A549 (cell line): ENCODE measurements at regions not wholly inside any gene's neighbourhood (a gene's known extent, or its start where the extent isn't known, plus 50 kb on each side); places are given as distances from the start of the nearest gene placed in this dataset.

Experiments
- ATAC-seq, 2 experiments: fragments of 200-7000 bp in 1 of 2; fragments of >200 bp in 1 of 2; cut with Nextera tagmentation in 1 of 2; cut with Tn5 transposase in 1 of 2; 3 replicates each; pipeline versions ENCODE4 v1.8.0 to v1.9.1; 2018 to 2020; ENCODE audit warnings: mild to moderate bottlenecking in 1 of 2, moderate library complexity in 1 of 2
- CTCF ChIA-PET: fragments of 300-600 bp; sonication (Branson Sonifier 250); formaldehyde crosslinking; extraction: SDS; loops from one replicate; lab custom pipeline; 2021; ENCODE audit warnings: antibody characterized with exemption, inconsistent platforms; lab: Yijun Ruan, JAX
- POLR2A ChIA-PET: fragments of 350-600 bp; formaldehyde crosslinking; extraction: SDS; loops from one replicate; lab custom pipeline; 2021; ENCODE audit warnings: antibody characterized with exemption, inconsistent platforms; lab: Yijun Ruan, JAX
- DNase-seq, 2 experiments: peaks; one replicate each; pipeline versions ENCODE4 v3.0.0 to v3.0.0-alpha.2; 2011 to 2016; ENCODE audit warnings: low read depth in 1 of 2, low spot score in 1 of 2
- FAIRE-seq: peaks from 2 replicates; lab custom pipeline; 2011; peaks lifted over from hg19 to GRCh38; lab: Jason Lieb, UNC
- H3K27ac ChIP-seq, 2 experiments: fragments of >200 bp; sonication (Bioruptor Twin); formaldehyde crosslinking; 3 replicates each; pipeline ENCODE4 v1.5.1; 2016 to 2017
- H3K4me1 ChIP-seq: fragments of >200 bp; sonication (Bioruptor Twin); formaldehyde crosslinking; 3 replicates; pipeline ENCODE4 v1.6.1; 2016
- H3K4me2 ChIP-seq: fragments of >200 bp; sonication (Bioruptor Twin); formaldehyde crosslinking; 3 replicates; pipeline ENCODE4 v1.6.1; 2016
- H3K4me3 ChIP-seq: fragments of >200 bp; sonication (Bioruptor Twin); formaldehyde crosslinking; 3 replicates; pipeline ENCODE4 v1.5.1; 2016
- H3K9me3 ChIP-seq: fragments of >200 bp; sonication (Bioruptor Twin); formaldehyde crosslinking; 3 replicates; pipeline ENCODE4 v1.6.1; 2016
- CEBPB ChIP-seq, 2 experiments: fragments of >200 bp in 1 of 2; sonication (Bioruptor Twin) in 1 of 2; formaldehyde crosslinking in 1 of 2; IDR thresholded peaks; 2 replicates each; pipeline ENCODE4 v1.6.1; 2012 to 2016
- CHD2 ChIP-seq: fragments of 150-350 bp; IDR thresholded peaks from 2 replicates; pipeline ENCODE4 v1.6.1; 2014; ENCODE audit warnings: low read length; ENCODE audit not compliant: partially characterized antibody
- CHD4 ChIP-seq: fragments of 200-600 bp; sonication (generic); IDR thresholded peaks from 2 replicates; pipeline ENCODE4 v1.6.1; 2016; ENCODE audit warnings: antibody characterized with exemption, mild to moderate bottlenecking, borderline replicate concordance
- EP300 ChIP-seq, 2 experiments: fragments of >200 bp; sonication (Bioruptor Twin); formaldehyde crosslinking; IDR thresholded peaks; 2 replicates in 1 of 2; 3 replicates in 1 of 2; pipeline ENCODE4 v1.6.1; 2016 to 2017
- ESRRA ChIP-seq: fragments of 150-350 bp; IDR thresholded peaks from 2 replicates; pipeline ENCODE4 v1.6.1; 2014; ENCODE audit warnings: mild to moderate bottlenecking, low read length, borderline replicate concordance
- FOSB ChIP-seq: fragments of 250-450 bp; sonication (Bioruptor Pico); IDR thresholded peaks from 2 replicates; pipeline ENCODE4 v1.5.0; 2020; ENCODE audit warnings: mild to moderate bottlenecking, moderate library complexity
- FOSL2 ChIP-seq, 2 experiments: fragments of 450-650 bp in 1 of 2; fragments of >200 bp in 1 of 2; sonication (Bioruptor Twin) in 1 of 2; formaldehyde crosslinking; IDR thresholded peaks; 2 replicates each; pipeline versions ENCODE4 v1.5.0 to v1.6.1; 2016 to 2020; ENCODE audit warnings: mild to moderate bottlenecking in 1 of 2, moderate library complexity in 1 of 2
- GATA3 ChIP-seq: IDR thresholded peaks from 2 replicates; pipeline ENCODE4 v1.6.1; 2012; ENCODE audit warnings: borderline replicate concordance
- HDAC2 ChIP-seq: fragments of 200-600 bp; sonication (generic); IDR thresholded peaks from 2 replicates; pipeline ENCODE4 v1.6.1; 2016
- HEYL ChIP-seq: fragments of 250-450 bp; sonication (Bioruptor Pico); IDR thresholded peaks from 2 replicates; pipeline ENCODE4 v1.8.0; 2021; ENCODE audit warnings: mild to moderate bottlenecking, moderate library complexity
- HOXB13 ChIP-seq: fragments of 250-450 bp; sonication (Bioruptor Pico); IDR thresholded peaks from 2 replicates; pipeline ENCODE4 v1.5.0; 2020; ENCODE audit warnings: low read depth, mild to moderate bottlenecking, moderate library complexity
- JUN ChIP-seq, 2 experiments: fragments of >200 bp; sonication (Bioruptor Twin); formaldehyde crosslinking; IDR thresholded peaks; 2 replicates in 1 of 2; 3 replicates in 1 of 2; pipeline ENCODE4 v1.6.1; 2016 to 2017
- JUNB ChIP-seq: fragments of >200 bp; sonication (Bioruptor Twin); formaldehyde crosslinking; IDR thresholded peaks from 2 replicates; pipeline ENCODE4 v1.6.1; 2016
- KDM1A ChIP-seq: fragments of 200-600 bp; sonication (generic); IDR thresholded peaks from 2 replicates; pipeline ENCODE4 v1.6.1; 2016; ENCODE audit warnings: low read depth, mild to moderate bottlenecking
- MYC ChIP-seq: IDR thresholded peaks from 2 replicates; pipeline ENCODE4 v1.6.1; 2012; ENCODE audit warnings: mild to moderate bottlenecking, inconsistent platforms, low read length, improper control_type of control experiment, borderline replicate concordance
- POLR2A ChIP-seq: IDR thresholded peaks from 2 replicates; pipeline ENCODE4 v1.6.1; 2012; ENCODE audit warnings: mild to moderate bottlenecking, low read length
- RAD21 ChIP-seq, 2 experiments: fragments of >200 bp in 1 of 2; sonication (Bioruptor Twin) in 1 of 2; formaldehyde crosslinking in 1 of 2; IDR thresholded peaks in 1 of 2; conservative IDR thresholded peaks in 1 of 2; 2 replicates in 1 of 2; 3 replicates in 1 of 2; pipeline ENCODE4 v1.6.1; 2012 to 2018; ENCODE audit warnings: inconsistent platforms in 1 of 2
- RARB ChIP-seq: fragments of 250-450 bp; sonication (Bioruptor Pico); IDR thresholded peaks from 2 replicates; pipeline ENCODE4 v1.8.0; 2021; ENCODE audit warnings: mild to moderate bottlenecking, moderate library complexity
- SMC3 ChIP-seq: fragments of >200 bp; sonication (Bioruptor Twin); formaldehyde crosslinking; IDR thresholded peaks from 3 replicates; pipeline ENCODE4 v1.6.1; 2018; ENCODE audit warnings: inconsistent platforms
- SREBF2 ChIP-seq: fragments of 450-650 bp; IDR thresholded peaks from 2 replicates; pipeline ENCODE4 v1.6.1; 2014; ENCODE audit warnings: mild to moderate bottlenecking, moderate library complexity
- TFCP2L1 ChIP-seq: fragments of 250-450 bp; sonication (Bioruptor Pico); IDR thresholded peaks from 2 replicates; pipeline ENCODE4 v1.5.0; 2021; ENCODE audit warnings: mild to moderate bottlenecking
- ZFP36 ChIP-seq: fragments of 450-650 bp; IDR thresholded peaks from 2 replicates; pipeline ENCODE4 v1.6.1; 2014; ENCODE audit warnings: borderline replicate concordance; ENCODE audit not compliant: partially characterized antibody
- ZNF302 ChIP-seq: fragments of 250-450 bp; sonication (Bioruptor Pico); IDR thresholded peaks from 2 replicates; pipeline ENCODE4 v1.9.0; 2021; ENCODE audit warnings: inconsistent platforms, mild to moderate bottlenecking, moderate library complexity
- ZSCAN20 ChIP-seq: fragments of 250-450 bp; sonication (Bioruptor Pico); IDR thresholded peaks from 2 replicates; pipeline ENCODE4 v1.8.0; 2022; ENCODE audit warnings: mild to moderate bottlenecking, moderate library complexity
- WGBS: methylation state at CpG from one replicate; pipeline ENCODE4 v1.1.6; 2017; ENCODE audit errors: missing lambda C conversion rate; 5-methylcytosine and 5-hydroxymethylcytosine counted together
- TF ChIP-seq, protein P1 (sequence below): fragments of >200 bp; sonication (Bioruptor Twin); formaldehyde crosslinking; IDR thresholded peaks from 3 replicates; pipeline ENCODE4 v1.6.1; 2016
- TF ChIP-seq, protein P2 (sequence below): IDR thresholded peaks from 2 replicates; pipeline ENCODE4 v1.6.1; 2012
- TF ChIP-seq, protein P3 (sequence below): IDR thresholded peaks from 2 replicates; pipeline ENCODE4 v1.6.1; 2012; ENCODE audit warnings: low read depth, borderline replicate concordance
- TF ChIP-seq, protein P4 (sequence below): fragments of >200 bp; sonication (Bioruptor Twin); formaldehyde crosslinking; IDR thresholded peaks from 3 replicates; pipeline ENCODE4 v1.5.1; 2016
- TF ChIP-seq, protein P5 (sequence below): IDR thresholded peaks from 2 replicates; pipeline ENCODE4 v1.6.1; 2012

DNA sequence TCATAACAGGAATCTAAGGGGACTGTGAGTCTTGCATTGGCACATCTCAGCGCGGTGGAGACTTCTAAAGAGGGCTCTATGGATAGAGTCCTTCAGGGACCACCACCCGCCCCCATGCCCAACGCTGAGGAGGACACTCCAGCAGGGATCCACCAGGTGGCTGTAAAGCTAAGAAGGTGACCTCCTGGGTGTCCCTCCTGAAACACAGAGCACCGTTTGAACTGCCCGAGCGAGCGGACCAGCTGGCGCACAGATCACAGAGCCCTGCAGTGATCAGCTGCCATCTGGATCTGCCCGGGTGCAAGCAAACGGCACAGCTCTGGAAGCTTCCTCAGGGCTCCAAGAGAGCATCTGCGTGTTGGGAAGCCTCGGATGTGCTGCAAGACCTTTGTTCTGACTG, 51.3 kb upstream of the LYST start:
- Histone ChIP-seq H3K4me1 (peaks cover 56% of the 10 kb centered on the region), H3K27ac (peak overlapping the region; percentile 78 to 87), H3K4me2 (peak overlapping the region; percentile 58), H3K9me3 (no peaks in the 10 kb centered on the region), H3K4me3 (no peak overlapping the region)
- peak in 1 of 2 experiments; percentile 17; a peak in 2 of 6 replicates for ATAC-seq
- DNase-seq: no peak
- ChIA-PET POLR2A (interaction anchor here (1.2 to 1.4 kb wide), 5 partner anchors 9 to 413 kb away, joined by 7 to 21 read pairs (median 12); partner anchors contain the start of genes B3GALNT2 and LYST), CTCF (interaction anchor here (1.0 to 5.6 kb wide), 8 partner anchors 10 to 404 kb away, joined by 3 to 35 read pairs (median 4); partner anchors contain the start of gene LYST)
- FAIRE-seq: no peak
- TF ChIP-seq JUN (IDR thresholded peaks at IDR 0.05): no peak
- TF ChIP-seq KDM1A: no peak
- TF ChIP-seq HDAC2: no peak
- TF ChIP-seq TFCP2L1 (CRISPR knock-in tag): no peak
- no peak for TF ChIP-seq RARB (CRISPR knock-in tag)
- TF ChIP-seq, protein P1, sequence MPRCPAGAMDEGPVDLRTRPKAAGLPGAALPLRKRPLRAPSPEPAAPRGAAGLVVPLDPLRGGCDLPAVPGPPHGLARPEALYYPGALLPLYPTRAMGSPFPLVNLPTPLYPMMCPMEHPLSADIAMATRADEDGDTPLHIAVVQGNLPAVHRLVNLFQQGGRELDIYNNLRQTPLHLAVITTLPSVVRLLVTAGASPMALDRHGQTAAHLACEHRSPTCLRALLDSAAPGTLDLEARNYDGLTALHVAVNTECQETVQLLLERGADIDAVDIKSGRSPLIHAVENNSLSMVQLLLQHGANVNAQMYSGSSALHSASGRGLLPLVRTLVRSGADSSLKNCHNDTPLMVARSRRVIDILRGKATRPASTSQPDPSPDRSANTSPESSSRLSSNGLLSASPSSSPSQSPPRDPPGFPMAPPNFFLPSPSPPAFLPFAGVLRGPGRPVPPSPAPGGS: no peak
- TF ChIP-seq RAD21 (conservative IDR thresholded peaks at IDR 0.05 in 1 of 2, IDR thresholded peaks at IDR 0.05 in 1 of 2): no peak
- TF ChIP-seq GATA3: no peak
- no peak for TF ChIP-seq HEYL (CRISPR knock-in tag)
- no peak for TF ChIP-seq EP300 (IDR thresholded peaks at IDR 0.05)
- TF ChIP-seq, protein P2, sequence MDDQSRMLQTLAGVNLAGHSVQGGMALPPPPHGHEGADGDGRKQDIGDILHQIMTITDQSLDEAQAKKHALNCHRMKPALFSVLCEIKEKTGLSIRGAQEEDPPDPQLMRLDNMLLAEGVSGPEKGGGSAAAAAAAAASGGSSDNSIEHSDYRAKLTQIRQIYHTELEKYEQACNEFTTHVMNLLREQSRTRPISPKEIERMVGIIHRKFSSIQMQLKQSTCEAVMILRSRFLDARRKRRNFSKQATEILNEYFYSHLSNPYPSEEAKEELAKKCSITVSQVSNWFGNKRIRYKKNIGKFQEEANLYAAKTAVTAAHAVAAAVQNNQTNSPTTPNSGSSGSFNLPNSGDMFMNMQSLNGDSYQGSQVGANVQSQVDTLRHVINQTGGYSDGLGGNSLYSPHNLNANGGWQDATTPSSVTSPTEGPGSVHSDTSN: no peak
- no peak for TF ChIP-seq ZNF302 (CRISPR knock-in tag)
- 93% methylated on average over 13 of the region's 13 CpGs for WGBS

DNA sequence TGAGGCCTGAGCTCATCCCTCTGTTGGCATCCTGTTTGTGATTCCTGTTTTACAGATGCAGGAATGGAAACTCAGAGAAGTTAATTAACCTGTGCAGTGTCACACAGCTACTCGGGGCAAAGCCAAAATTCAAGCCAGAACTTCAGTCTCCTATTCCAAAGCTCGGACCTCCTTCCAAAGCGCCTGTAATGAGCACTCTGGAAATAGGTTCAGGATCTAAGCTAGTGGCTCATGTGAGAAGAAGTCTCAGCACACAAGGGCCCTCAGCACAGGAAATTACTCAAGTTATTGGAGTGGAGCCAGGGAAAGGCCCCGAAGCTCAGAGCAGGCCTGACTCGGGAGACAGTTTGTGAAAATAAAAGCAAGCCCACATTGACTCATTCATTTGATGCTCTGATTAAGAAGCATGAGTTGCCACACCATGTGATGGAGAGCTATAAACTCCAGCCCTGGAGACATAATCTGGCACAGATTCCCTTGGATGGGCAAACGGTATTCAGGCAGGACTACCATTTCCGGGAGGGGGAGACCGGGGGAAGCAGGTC, 50.6 kb upstream of the LYST start:
- peak; percentile 83 to 90 for ATAC-seq
- 3% methylated on average over 8 of the region's 8 CpGs for WGBS
- H3K9me3 ChIP-seq: no peaks in the 10 kb centered on the region
- TF ChIP-seq, protein P3, sequence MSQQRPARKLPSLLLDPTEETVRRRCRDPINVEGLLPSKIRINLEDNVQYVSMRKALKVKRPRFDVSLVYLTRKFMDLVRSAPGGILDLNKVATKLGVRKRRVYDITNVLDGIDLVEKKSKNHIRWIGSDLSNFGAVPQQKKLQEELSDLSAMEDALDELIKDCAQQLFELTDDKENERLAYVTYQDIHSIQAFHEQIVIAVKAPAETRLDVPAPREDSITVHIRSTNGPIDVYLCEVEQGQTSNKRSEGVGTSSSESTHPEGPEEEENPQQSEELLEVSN: peak; percentile 68; the same call in 1 of the 2 replicates
- TF ChIP-seq JUNB: peak; percentile 95
- peak; percentile 86 to 92; a peak in 3 of 5 replicates for TF ChIP-seq JUN (IDR thresholded peaks at IDR 0.05)
- no peak for TF ChIP-seq ZNF302 (CRISPR knock-in tag)
- no peak for TF ChIP-seq SREBF2
- TF ChIP-seq FOSB (CRISPR knock-in tag): no peak
- 0 out of 2 replicates have a peak, but pooled peaks have one; percentile 51 for TF ChIP-seq CHD4
- peak; percentile 29; the same call in 1 of the 3 replicates for TF ChIP-seq SMC3
- no peak for TF ChIP-seq HOXB13 (CRISPR knock-in tag)
- peak; percentile 28 to 46; a peak in 3 of 5 replicates for TF ChIP-seq RAD21 (conservative IDR thresholded peaks at IDR 0.05 in 1 of 2, IDR thresholded peaks at IDR 0.05 in 1 of 2)
- TF ChIP-seq, protein P4, sequence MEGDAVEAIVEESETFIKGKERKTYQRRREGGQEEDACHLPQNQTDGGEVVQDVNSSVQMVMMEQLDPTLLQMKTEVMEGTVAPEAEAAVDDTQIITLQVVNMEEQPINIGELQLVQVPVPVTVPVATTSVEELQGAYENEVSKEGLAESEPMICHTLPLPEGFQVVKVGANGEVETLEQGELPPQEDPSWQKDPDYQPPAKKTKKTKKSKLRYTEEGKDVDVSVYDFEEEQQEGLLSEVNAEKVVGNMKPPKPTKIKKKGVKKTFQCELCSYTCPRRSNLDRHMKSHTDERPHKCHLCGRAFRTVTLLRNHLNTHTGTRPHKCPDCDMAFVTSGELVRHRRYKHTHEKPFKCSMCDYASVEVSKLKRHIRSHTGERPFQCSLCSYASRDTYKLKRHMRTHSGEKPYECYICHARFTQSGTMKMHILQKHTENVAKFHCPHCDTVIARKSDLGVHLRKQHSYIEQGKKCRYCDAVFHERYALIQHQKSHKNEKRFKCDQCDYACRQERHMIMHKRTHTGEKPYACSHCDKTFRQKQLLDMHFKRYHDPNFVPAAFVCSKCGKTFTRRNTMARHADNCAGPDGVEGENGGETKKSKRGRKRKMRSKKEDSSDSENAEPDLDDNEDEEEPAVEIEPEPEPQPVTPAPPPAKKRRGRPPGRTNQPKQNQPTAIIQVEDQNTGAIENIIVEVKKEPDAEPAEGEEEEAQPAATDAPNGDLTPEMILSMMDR: no peak
- peak; percentile 83 for TF ChIP-seq GATA3
- TF ChIP-seq KDM1A: peak; percentile 90
- TF ChIP-seq CEBPB (IDR thresholded peaks at IDR 0.05): peak; percentile 78 to 87
- TF ChIP-seq HDAC2: peak; percentile 74; the same call in 1 of the 2 replicates
- TF ChIP-seq CHD2: no peak
- TF ChIP-seq POLR2A: no peak
- TF ChIP-seq FOSL2 (IDR thresholded peaks at IDR 0.05): peak; percentile 90
- TF ChIP-seq FOSL2 (CRISPR knock-in tag; IDR thresholded peaks at IDR 0.05): peak; percentile 88
- TF ChIP-seq, protein P5, sequence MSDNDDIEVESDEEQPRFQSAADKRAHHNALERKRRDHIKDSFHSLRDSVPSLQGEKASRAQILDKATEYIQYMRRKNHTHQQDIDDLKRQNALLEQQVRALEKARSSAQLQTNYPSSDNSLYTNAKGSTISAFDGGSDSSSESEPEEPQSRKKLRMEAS: peak; percentile 92
- TF ChIP-seq MYC: 0 out of 2 replicates have a peak, but pooled peaks have one; percentile 49
- TF ChIP-seq ESRRA: no peak
- peak; percentile 79 for TF ChIP-seq ZFP36
- TF ChIP-seq ZSCAN20: no peak
- no peak for TF ChIP-seq RARB (CRISPR knock-in tag)
- TF ChIP-seq, protein P2: 0 out of 2 replicates have a peak, but pooled peaks have one; percentile 44
- TF ChIP-seq EP300 (IDR thresholded peaks at IDR 0.05): peak; percentile 81 to 82; a peak in 2 of 5 replicates

More for the DNA sequence above, 50.6 kb upstream of the LYST start:
- Histone ChIP-seq H3K27ac (peak overlapping the region; percentile 78 to 87), H3K4me1 (peaks cover 58% of the 10 kb centered on the region), H3K4me2 (peak overlapping the region; percentile 58), H3K4me3 (no peak overlapping the region)
- CTCF ChIA-PET: interaction anchor here (0.9 to 5.6 kb wide), 11 partner anchors 8 to 404 kb away, joined by 3 to 35 read pairs (median 4); partner anchors contain the start of gene LYST
- peak; percentile 18 for FAIRE-seq
- POLR2A ChIA-PET: interaction anchor here (0.6 to 1.4 kb wide), 8 partner anchors 8 to 413 kb away, joined by 3 to 21 read pairs (median 9); partner anchors contain the start of genes B3GALNT2 and LYST
- DNase-seq: peak; percentile 84 to 92
